A673 (cell line): ENCODE measurements at regions not wholly inside any gene's neighbourhood (a gene's known extent, or its start where the extent isn't known, plus 50 kb on each side); places are given as distances from the start of the nearest gene placed in this dataset.
"Not testable (repeated sequence)": the region's sequence is repeated elsewhere in the genome, so short reads cannot be mapped to it uniquely, and the experiment has no call there.

ENCODE experiments used
- BruUV-seq: library from RNA; stranded (reverse); fragments of 400-500 nt; replicated peaks from 2 replicates; lab custom pipeline; 2021; lab: Mats Ljungman, UMichigan
- CTCF ChIA-PET: fragments of 300-600 bp; sonication (Branson Sonifier 250); formaldehyde crosslinking; loops from one replicate; lab custom pipeline; 2022; ENCODE audit warnings: antibody characterized with exemption; lab: Charles Lee
- POLR2A ChIA-PET: fragments of 300-600 bp; sonication (Branson Sonifier 250); formaldehyde crosslinking; loops from one replicate; lab custom pipeline; 2022; ENCODE audit warnings: antibody characterized with exemption; ENCODE audit not compliant: low non-redundant PET; lab: Charles Lee
- DNase-seq: peaks from one replicate; pipeline ENCODE4 v3.0.0-alpha.2; 2015; ENCODE audit warnings: low spot score
- H3K27ac ChIP-seq: fragments of 200-600 bp; sonication (generic); 2 replicates; pipeline ENCODE4 v1.5.1; 2016; ENCODE audit warnings: mixed run types, low read depth, mild to moderate bottlenecking, mixed read lengths, antibody characterized with exemption, low read length; ENCODE audit not compliant: poor library complexity, severe bottlenecking
- H3K27me3 ChIP-seq: fragments of 200-600 bp; sonication (generic); replicated peaks from 2 replicates; pipeline ENCODE4 v1.6.1; 2017; ENCODE audit warnings: mixed run types, low read depth, mild to moderate bottlenecking, mixed read lengths, antibody characterized with exemption, low read length; ENCODE audit not compliant: insufficient read depth, poor library complexity
- H3K36me3 ChIP-seq: fragments of 200-600 bp; sonication (generic); 2 replicates; pipeline ENCODE4 v1.6.1; 2016; ENCODE audit warnings: mixed run types, mild to moderate bottlenecking, mixed read lengths, antibody characterized with exemption, low read length; ENCODE audit not compliant: insufficient read depth, poor library complexity, severe bottlenecking
- H3K4me1 ChIP-seq: fragments of 200-600 bp; sonication (generic); 2 replicates; pipeline ENCODE4 v1.6.1; 2017; ENCODE audit warnings: mixed run types, mild to moderate bottlenecking, mixed read lengths, antibody characterized with exemption, low read length; ENCODE audit not compliant: insufficient read depth, poor library complexity, severe bottlenecking
- H3K4me3 ChIP-seq: fragments of 200-600 bp; sonication (generic); 2 replicates; pipeline ENCODE4 v1.5.1; 2016; ENCODE audit warnings: low read depth, mixed run types, mild to moderate bottlenecking, mixed read lengths, low read length; ENCODE audit not compliant: poor library complexity, severe bottlenecking
- H3K9me3 ChIP-seq: fragments of 200-600 bp; sonication (generic); 2 replicates; pipeline ENCODE4 v1.6.1; 2016; ENCODE audit warnings: mixed run types, low read depth, mild to moderate bottlenecking, mixed read lengths, antibody characterized with exemption, low read length; ENCODE audit not compliant: poor library complexity, severe bottlenecking
- EZH2 ChIP-seq: fragments of 200-600 bp; sonication (generic); IDR thresholded peaks from 2 replicates; pipeline ENCODE4 v1.6.1; 2017; ENCODE audit warnings: borderline replicate concordance, low read depth, mild to moderate bottlenecking, mixed read lengths, antibody characterized with exemption, low read length; ENCODE audit not compliant: poor library complexity, severe bottlenecking
- intact Hi-C: fragments of 100-400 bp; cut with micrococcal nuclease; formaldehyde crosslinking; loops from one replicate; pipeline ENCODE4 v1.10.0; 2022; ENCODE audit not compliant: unreplicated experiment
- TF ChIP-seq, protein P1 (sequence below): fragments of 300-800, 200-600 bp; sonication (generic); conservative IDR thresholded peaks from 2 replicates; pipeline ENCODE4 v1.5.1; 2017; ENCODE audit warnings: low read depth, mild to moderate bottlenecking, antibody characterized with exemption, low read length, moderate library complexity, mixed read lengths

DNA sequence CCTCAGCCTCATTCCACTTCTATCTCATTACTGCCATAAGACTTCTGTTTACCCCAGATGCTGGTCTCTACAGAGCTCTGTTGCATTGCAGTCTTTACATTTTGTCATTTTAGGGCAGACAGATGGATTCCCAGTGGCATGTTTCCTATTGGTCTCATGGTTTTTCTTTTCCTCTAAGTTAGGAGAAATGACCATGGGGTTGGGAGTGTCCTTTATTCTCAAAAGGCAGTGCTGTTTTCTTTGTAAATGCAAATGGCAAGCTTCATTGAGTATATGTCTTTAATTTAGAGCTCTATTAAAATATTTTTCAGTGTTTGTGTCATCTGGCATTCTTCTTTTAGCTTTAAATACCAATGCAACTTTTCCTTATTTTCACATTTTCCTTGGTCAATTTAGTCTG, 57.0 kb downstream of the MSTN start:
- H3K27me3 ChIP-seq = no peaks in the 10 kb centered on the region
- H3K9me3 ChIP-seq = no peaks in the 10 kb centered on the region
- intact Hi-C loops = no loop called here
- no peak overlapping the region for H3K4me3 ChIP-seq
- DNase-seq = no peak
- no TSS peak for BruUV-seq
- TF ChIP-seq, protein P1, sequence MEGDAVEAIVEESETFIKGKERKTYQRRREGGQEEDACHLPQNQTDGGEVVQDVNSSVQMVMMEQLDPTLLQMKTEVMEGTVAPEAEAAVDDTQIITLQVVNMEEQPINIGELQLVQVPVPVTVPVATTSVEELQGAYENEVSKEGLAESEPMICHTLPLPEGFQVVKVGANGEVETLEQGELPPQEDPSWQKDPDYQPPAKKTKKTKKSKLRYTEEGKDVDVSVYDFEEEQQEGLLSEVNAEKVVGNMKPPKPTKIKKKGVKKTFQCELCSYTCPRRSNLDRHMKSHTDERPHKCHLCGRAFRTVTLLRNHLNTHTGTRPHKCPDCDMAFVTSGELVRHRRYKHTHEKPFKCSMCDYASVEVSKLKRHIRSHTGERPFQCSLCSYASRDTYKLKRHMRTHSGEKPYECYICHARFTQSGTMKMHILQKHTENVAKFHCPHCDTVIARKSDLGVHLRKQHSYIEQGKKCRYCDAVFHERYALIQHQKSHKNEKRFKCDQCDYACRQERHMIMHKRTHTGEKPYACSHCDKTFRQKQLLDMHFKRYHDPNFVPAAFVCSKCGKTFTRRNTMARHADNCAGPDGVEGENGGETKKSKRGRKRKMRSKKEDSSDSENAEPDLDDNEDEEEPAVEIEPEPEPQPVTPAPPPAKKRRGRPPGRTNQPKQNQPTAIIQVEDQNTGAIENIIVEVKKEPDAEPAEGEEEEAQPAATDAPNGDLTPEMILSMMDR = no peak
- no peak for TF ChIP-seq EZH2
- no peak overlapping the region for H3K27ac ChIP-seq
- CTCF ChIA-PET = no interaction called here
- no peaks in the 10 kb centered on the region for H3K36me3 ChIP-seq
- POLR2A ChIA-PET = no interaction called here
- no peaks in the 10 kb centered on the region for H3K4me1 ChIP-seq

DNA sequence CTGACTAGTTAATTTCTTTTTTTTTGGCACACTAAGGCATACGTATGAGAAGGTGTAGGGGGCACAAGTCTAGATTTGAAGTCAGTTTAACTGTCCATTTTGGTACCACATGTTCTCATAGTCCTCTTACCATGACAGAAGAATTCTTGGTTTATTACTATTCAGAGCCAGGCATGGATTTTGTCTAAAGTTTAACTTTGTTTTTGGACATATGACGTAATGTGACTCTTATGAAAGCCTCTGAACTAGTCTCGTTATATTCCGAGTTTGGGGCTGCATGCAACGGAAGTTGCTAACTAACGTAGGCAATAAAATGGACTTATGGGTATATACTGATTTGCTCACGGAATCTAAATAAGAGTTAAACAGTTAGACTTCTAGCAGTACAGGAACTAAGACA, 62.9 kb downstream of the MSTN start:
- intact Hi-C loops = no loop called here
- TF ChIP-seq, protein P1 = no peak
- no peak for TF ChIP-seq EZH2
- no TSS peak for BruUV-seq
- ChIA-PET CTCF (interaction anchor here (0.6 kb wide), 1 partner anchor 145 kb away, joined by 3 read pairs; no protein-coding TSS in a partner anchor), POLR2A (no interaction called here)
- no peaks in the 10 kb centered on the region for H3K27me3 ChIP-seq
- H3K36me3 ChIP-seq = no peaks in the 10 kb centered on the region
- no peak for DNase-seq
- peaks cover 3% of the 10 kb centered on the region for H3K9me3 ChIP-seq
- H3K27ac ChIP-seq = no peak overlapping the region
- no peak overlapping the region for H3K4me3 ChIP-seq
- H3K4me1 ChIP-seq = no peaks in the 10 kb centered on the region

DNA sequence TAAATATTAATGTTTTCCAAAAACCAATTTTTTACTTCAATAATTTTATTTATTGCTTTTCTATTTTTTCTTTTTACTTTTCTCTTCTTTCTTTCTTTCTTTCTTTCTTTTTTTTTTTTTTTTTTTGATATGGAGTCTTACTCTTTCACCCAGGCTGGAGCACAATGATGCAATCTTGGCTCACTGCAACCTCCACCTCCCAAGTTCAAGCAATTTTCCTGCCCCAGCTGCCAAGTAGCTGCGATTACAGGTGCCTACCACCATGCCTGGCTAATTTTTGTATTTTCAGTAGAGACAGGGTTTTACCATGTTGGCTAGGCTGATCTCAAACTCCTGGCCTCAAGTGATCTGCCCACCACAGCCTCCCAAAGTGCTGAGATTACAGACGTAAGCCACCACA, 63.9 kb downstream of the MSTN start:
- H3K27ac ChIP-seq, H3K4me1 ChIP-seq, DNase-seq, H3K9me3 ChIP-seq, BruUV-seq, POLR2A ChIA-PET, H3K27me3 ChIP-seq, H3K4me3 ChIP-seq, CTCF ChIA-PET, H3K36me3 ChIP-seq, intact Hi-C loops: not testable (repeated sequence)

DNA sequence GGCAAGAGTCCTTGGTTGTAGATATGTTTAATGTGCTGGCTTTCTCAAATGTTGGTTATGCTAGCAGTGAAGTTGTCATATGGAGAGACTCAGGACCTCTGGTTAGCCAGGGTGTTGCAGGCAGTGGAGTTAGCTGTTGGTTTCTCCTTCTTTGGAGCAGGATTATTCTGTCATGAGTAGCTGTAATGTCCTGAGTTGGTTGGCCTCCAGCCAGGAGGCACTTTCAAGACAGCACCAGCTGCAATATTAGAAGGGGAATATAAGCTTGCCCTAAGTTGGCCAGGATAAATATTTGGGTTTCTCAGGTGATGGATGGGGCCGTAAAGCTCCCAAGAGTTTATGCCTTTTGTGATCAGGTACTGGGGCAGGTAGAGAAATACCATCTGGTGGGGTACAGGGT, 65.5 kb downstream of the MSTN start:
- peaks cover 7% of the 10 kb centered on the region for H3K9me3 ChIP-seq
- H3K27ac ChIP-seq = no peak overlapping the region
- no peak for TF ChIP-seq EZH2
- TF ChIP-seq, protein P1 = no peak
- CTCF ChIA-PET = interaction anchor here (0.6 kb wide), 1 partner anchor 147 kb away, joined by 13 read pairs; no protein-coding TSS in a partner anchor
- H3K27me3 ChIP-seq = no peaks in the 10 kb centered on the region
- no peak for DNase-seq
- H3K36me3 ChIP-seq = no peaks in the 10 kb centered on the region
- no peak overlapping the region for H3K4me3 ChIP-seq
- intact Hi-C loops = no loop called here
- H3K4me1 ChIP-seq = no peaks in the 10 kb centered on the region
- POLR2A ChIA-PET = no interaction called here
- BruUV-seq = no TSS peak
